ACHN (cell line): ENCODE measurements at regions not wholly inside any gene's neighbourhood (a gene's known extent, or its start where the extent isn't known, plus 50 kb on each side); places are given as distances from the start of the nearest gene placed in this dataset.

ENCODE experiments used
- DNase-seq: peaks from one replicate; pipeline ENCODE4 v3.0.0-alpha.2; 2015
- in situ Hi-C: cut with HindIII; loops from 2 replicates; pipeline ENCODE4 v1.10.0; 2017; ENCODE audit warnings: low sequenced_read_pairs, low pct_ligation_motif_present, low pct_unique_long_range_greater_than_20kb

DNA sequence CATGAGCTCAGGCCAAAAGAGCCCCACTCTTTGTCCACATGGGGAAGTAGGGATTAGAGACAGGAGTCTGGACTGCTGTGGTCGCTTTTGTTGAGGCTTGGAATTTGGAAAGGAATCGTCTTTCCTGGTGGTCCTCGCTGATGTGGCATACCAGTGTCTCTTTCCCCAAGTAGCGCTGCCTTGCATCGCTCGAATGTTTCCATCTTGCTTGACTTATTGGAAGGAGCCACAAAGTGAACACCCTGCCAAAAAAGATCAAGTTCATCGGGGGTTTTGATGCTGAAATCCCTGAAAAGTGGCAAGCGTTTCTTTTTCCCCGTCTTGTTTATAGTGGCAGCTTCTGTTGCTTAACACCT lies 161.3 kb downstream of the MACROH2A1 start:
- in situ Hi-C loops: no loop called here
- no peak for DNase-seq

DNA sequence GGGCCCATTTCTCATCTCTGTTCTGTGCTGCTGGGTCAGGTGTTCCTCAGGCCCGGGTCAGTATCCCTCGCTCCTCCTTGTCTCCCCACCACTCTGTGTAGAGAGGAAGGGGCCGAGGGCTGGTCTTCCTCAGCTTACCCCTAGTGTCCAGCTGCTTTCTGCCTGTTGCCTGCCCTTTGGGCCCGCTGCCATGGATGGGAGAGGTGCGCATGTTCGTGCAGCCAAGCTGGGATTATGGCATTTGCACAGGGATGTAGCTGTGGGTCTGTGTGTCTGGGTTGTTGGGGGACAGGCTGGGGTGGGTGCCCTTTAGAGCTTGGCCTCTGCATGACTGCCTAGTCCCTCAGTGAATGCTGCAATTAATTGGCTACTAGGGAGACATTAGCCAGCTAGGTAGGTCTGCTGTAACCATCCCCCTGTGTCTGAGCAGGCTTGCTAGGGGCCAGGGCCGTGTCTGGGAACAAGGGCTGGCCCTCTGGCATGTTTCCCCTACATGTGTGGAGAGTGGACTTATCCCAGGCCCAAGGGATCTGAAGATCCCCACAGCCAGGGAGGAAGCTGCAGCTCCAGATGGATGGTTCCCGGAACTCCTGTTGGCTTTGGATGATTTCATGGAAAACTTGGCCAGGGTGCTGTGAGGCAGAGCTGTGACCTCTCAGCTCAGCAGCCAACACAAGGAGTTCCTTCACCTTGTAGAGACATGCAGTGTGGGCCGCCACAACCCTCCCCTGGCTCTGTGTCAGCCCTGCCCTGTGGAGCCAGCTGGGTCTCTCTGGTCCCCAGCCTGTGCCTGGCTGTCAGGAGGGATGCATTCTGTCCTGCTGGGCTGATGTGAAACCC lies 161.9 kb downstream of the MACROH2A1 start:
- DNase-seq: no peak
- in situ Hi-C loops: no loop called here

DNA sequence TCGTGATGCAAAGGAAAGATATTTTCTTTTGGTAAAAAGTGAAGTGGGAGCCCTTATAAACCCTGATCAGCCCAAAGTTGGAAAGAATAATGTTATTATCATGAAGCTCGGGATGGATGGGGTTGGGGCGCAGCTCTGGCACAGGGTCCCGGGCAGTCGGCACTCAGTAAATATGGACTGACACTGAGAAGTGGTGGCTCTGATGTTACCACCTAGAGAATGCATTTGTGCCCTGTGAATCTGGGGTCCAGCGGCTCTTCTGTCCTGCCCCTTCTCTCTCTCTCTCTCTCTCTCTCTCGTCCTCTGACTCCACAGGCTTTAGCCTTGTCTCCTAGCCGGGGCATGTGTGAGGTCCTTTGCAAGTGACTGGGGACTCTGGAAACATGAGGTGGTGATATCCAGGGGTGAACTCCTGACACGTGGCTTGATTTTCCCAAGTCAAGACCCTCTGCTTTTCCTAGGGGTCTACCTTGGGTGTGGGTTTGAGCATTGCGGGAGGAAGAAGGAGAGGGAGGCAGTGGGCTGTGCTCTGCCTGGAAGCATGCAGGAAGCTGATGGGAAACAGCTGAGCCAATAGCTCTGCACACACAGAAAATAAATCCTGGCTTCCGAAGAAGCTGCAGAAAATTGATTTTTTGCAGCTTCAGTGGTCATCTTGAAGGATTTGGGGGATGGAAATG lies 162.7 kb downstream of the MACROH2A1 start:
- no peak for DNase-seq
- in situ Hi-C loops: no loop called here

GRCh38 chr5:135235551-135236227 lies 163.3 kb downstream of the MACROH2A1 start:
- in situ Hi-C loops: no loop called here
- no peak for DNase-seq

- in situ Hi-C loops: no loop called here
- no peak for DNase-seq
Measured at GRCh38 chr5:135234666-135235401, 164.2 kb downstream of the MACROH2A1 start.

GRCh38 chr5:135234242-135234641 lies 164.8 kb downstream of the MACROH2A1 start:
- in situ Hi-C loops: no loop called here
- no peak for DNase-seq

DNA sequence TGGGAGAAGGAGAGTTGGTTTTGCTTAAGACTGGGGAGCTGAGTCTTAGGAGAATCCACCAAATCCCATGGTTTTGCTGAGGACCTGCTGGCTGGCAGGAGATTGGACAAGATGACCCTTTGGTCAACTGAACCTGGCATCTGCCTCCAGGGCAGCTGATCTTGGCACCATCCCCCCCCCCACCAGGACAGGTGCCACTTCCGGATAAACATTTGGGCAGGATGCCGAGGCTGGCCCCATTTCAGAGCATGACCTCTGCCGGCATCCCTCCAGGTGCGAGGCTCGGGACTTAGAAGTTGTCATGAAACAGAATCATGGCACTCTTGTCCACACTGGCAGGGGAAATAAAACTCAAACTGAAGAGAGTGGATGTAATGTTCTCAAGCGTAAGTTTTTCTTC lies 165.6 kb downstream of the MACROH2A1 start:
- in situ Hi-C loops: no loop called here
- DNase-seq: no peak

- in situ Hi-C loops: no loop called here
- DNase-seq: no peak
Measured at GRCh38 chr5:135232958-135233357, 166.1 kb downstream of the MACROH2A1 start.

DNA sequence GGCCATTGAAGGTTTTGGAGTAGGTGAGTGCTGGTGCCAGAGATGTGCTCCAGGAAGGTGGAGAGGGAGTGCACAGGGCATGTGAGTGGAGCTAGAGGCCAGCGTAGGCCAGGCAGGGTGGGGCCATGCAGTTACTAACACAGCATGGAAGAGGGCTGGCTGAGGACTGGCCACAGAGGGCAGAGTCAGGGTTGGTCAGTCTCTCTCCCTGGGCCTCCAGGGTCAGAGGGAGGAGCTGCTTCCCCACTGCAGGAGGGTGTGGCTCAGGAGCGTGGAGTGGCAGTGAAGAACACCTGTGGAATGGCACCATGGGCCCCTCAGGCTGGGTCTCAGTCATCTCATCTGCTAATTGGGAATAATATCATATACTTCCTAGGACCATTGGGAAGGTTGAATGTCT lies 167.7 kb downstream of the MACROH2A1 start:
- no peak for DNase-seq
- in situ Hi-C loops: no loop called here

GRCh38 chr5:135230251-135230925 lies 168.6 kb downstream of the MACROH2A1 start:
- DNase-seq: no peak
- in situ Hi-C loops: no loop called here

DNA sequence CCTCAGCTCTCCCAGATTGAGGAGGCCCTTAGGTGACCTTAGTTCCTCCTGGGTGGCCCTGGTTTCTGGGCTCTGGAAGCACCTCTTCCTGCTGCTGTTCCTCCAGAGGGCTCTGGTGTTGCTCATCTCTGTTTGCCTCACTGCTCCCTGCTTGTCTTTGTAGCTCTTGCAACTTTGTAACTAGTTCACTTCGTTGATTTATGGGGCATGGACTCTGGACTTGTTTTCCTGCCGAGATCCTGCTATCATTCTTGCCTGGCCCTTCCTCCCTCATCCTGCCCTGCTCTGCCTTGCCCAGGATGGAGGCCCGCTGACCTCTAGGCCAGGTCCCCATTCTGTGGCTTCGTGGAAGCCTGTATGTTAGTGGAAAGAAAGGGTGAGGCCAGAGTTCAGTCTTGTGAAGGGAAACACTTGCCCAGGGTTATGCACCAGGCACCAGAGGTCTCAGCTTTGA lies 169.3 kb downstream of the MACROH2A1 start:
- in situ Hi-C loops: no loop called here
- no peak for DNase-seq

- DNase-seq: no peak
- in situ Hi-C loops: no loop called here
Measured at GRCh38 chr5:135229122-135229521, 169.9 kb downstream of the MACROH2A1 start.

DNA sequence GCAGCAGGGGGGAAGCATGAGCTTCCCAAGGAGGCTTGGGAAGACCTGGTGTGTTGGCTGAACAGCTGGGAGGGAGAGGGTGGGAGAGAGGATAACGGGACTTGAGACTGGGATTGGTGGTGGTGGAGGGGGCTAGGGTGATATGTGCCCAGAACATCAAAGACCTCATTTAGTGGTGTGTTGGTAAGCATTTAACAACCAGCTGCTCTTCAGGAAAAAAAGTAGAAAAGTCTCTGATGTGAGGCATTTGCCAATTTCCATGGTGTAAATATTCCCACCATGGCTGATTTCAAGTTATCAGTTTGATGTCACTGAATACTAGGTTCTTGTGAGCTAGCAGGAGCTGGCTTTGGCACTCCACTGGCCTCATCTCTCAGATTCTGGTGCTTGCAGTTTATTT lies 170.8 kb downstream of the MACROH2A1 start:
- no peak for DNase-seq
- in situ Hi-C loops: no loop called here

- in situ Hi-C loops: no loop called here
- DNase-seq: no peak
Measured at GRCh38 chr5:135227064-135228022, 171.7 kb downstream of the MACROH2A1 start.

DNA sequence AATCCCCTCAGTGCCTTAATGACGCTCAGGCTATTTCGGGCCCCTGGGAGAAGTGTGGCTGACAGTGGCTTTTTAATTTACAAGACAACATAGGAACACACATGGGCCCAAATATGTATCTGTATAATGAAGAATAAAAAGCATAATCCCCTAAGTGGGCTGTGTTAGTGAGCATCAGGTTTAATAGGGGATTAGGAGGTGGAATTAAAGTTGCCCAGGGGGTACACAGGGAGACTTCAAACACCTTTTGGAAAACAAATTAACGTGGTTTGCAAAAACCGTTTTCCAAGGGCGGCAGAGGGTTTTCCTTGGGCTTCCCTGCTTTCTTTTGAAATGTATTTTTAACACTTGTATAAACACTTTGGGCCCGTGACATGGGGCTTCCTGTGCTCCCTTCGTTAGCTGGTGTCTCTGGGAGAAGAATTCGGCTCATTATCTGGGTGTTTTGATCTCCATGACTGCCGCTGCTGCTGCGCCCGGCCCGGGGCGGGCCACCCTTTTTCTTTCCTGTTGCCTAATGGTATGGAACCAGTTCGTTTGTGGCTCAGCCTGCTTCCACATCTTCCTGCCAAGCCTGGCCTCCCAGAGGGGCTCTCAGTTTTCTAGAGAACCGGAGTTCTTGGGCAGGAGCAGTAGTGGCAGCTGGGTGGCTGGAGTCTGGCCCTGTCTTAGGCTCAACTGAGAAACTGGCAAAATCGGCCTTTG lies 173.0 kb downstream of the MACROH2A1 start:
- no peak for DNase-seq
- in situ Hi-C loops: no loop called here

GRCh38 chr5:135223891-135224625 lies 175.0 kb downstream of the MACROH2A1 start:
- no peak for DNase-seq
- in situ Hi-C loops: no loop called here
